Mesendoderm (in vitro differentiated cells): ENCODE measurements at regions not wholly inside any gene's neighbourhood (a gene's known extent, or its start where the extent isn't known, plus 50 kb on each side); places are given as distances from the start of the nearest gene placed in this dataset.

ENCODE experiments used
- DNase-seq: peaks from one replicate; pipeline ENCODE4 v3.0.0; 2013
- H2AK5ac ChIP-seq: 2 replicates; pipeline ENCODE4 v1.6.1; 2013; ENCODE audit warnings: low read length, inconsistent platforms
- H2BK120ac ChIP-seq: 2 replicates; pipeline ENCODE4 v1.6.1; 2013; ENCODE audit warnings: low read depth, mild to moderate bottlenecking, low read length, moderate library complexity, mixed read lengths
- H2BK15ac ChIP-seq: replicated peaks from 2 replicates; pipeline ENCODE4 v1.6.1; 2013; ENCODE audit warnings: low read depth, mild to moderate bottlenecking, moderate library complexity
- H2BK5ac ChIP-seq: 2 replicates; pipeline ENCODE4 v1.6.1; 2013; ENCODE audit warnings: low read length, inconsistent platforms
- H3K18ac ChIP-seq: 2 replicates; pipeline ENCODE4 v1.6.1; 2013; ENCODE audit warnings: mild to moderate bottlenecking, low read length, mixed read lengths
- H3K23ac ChIP-seq: one replicate; pipeline ENCODE4 v1.6.1; 2013; ENCODE audit warnings: low read length
- H3K27ac ChIP-seq: 2 replicates; pipeline ENCODE4 v1.5.1; 2013; ENCODE audit warnings: low read depth, mild to moderate bottlenecking, inconsistent platforms, low read length, moderate library complexity
- H3K27me3 ChIP-seq: 2 replicates; pipeline ENCODE4 v1.6.1; 2013; ENCODE audit warnings: low read length, control low read depth, mild to moderate bottlenecking, inconsistent platforms; ENCODE audit not compliant: insufficient read depth, poor library complexity
- H3K36me3 ChIP-seq: 2 replicates; pipeline ENCODE4 v1.6.1; 2013; ENCODE audit warnings: low read length, inconsistent platforms; ENCODE audit not compliant: control insufficient read depth, insufficient read depth
- H3K4ac ChIP-seq: one replicate; pipeline ENCODE4 v1.6.1; 2013; ENCODE audit warnings: low read depth, mild to moderate bottlenecking, low read length, moderate library complexity
- H3K4me1 ChIP-seq: 2 replicates; pipeline ENCODE4 v1.6.1; 2013; ENCODE audit warnings: low read depth, low read length, inconsistent platforms; ENCODE audit not compliant: control insufficient read depth
- H3K4me2 ChIP-seq: 2 replicates; pipeline ENCODE4 v1.6.1; 2013; ENCODE audit warnings: low read length
- H3K4me3 ChIP-seq: 2 replicates; pipeline ENCODE4 v1.5.1; 2013; ENCODE audit warnings: mild to moderate bottlenecking, low read length
- H3K56ac ChIP-seq: one replicate; pipeline ENCODE4 v1.6.1; 2013; ENCODE audit warnings: low read length
- H3K79me1 ChIP-seq: 2 replicates; pipeline ENCODE4 v1.6.1; 2013; ENCODE audit warnings: low read length, inconsistent platforms
- H3K79me2 ChIP-seq: 2 replicates; pipeline ENCODE4 v1.6.1; 2013; ENCODE audit warnings: mild to moderate bottlenecking, low read length; ENCODE audit not compliant: control insufficient read depth, insufficient read depth
- H3K9ac ChIP-seq: 2 replicates; pipeline ENCODE4 v1.6.1; 2013; ENCODE audit warnings: low read length, inconsistent platforms
- H4K5ac ChIP-seq: one replicate; pipeline ENCODE4 v1.6.1; 2013; ENCODE audit warnings: low read length
- H4K8ac ChIP-seq: one replicate; pipeline ENCODE4 v1.6.1; 2013; ENCODE audit warnings: low read depth, mild to moderate bottlenecking, control low read depth, low read length, moderate library complexity
- WGBS: extraction: QIAGEN DNeasy Blood & Tissue Kit; methylation state at CpG from one replicate; pipeline ENCODE4 v1.1.7; 2013; ENCODE audit warnings: low lambda C conversion rate, missing lambda C conversion rate; ENCODE audit not compliant: insufficient coverage; ENCODE audit errors: extremely low coverage; 5-methylcytosine and 5-hydroxymethylcytosine counted together

DNA sequence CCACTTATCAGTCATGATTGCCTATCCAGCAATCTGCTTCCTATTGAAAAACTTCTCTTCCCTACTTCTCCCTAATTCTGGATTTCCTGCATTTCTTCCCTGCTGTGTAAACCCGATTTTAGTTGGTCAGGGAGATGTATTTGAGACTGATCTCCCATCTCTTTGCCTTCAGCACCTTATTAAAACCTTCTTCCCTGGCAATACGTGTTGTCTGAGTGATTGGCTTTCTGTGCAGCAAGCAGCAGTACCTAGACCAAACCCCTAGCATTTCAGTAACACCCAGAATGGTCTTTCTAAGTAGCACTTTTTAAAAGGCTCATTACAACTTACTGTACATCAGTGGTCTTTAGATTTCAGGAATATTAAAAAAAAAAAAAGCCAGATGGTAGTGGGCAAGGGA lies 99.1 kb upstream of the PDE10A start:
- no peak for DNase-seq
- WGBS: no CpG with 5 or more reads among the region's 2 CpGs
- Histone ChIP-seq H3K23ac (no peak overlapping the region), H3K4ac (no peak overlapping the region), H3K79me1 (no peaks in the 10 kb centered on the region), H3K36me3 (no peaks in the 10 kb centered on the region), H3K56ac (no peak overlapping the region), H3K4me3 (no peak overlapping the region), H4K5ac (no peak overlapping the region), H3K9ac (no peak overlapping the region), H3K4me1 (no peaks in the 10 kb centered on the region), H3K27ac (no peak overlapping the region), H2BK15ac (no peak overlapping the region), H3K27me3 (no peaks in the 10 kb centered on the region), H4K8ac (no peak overlapping the region), H3K18ac (no peak overlapping the region), H2BK120ac (no peak overlapping the region), H3K4me2 (no peak overlapping the region), H3K79me2 (no peaks in the 10 kb centered on the region), H2BK5ac (no peak overlapping the region), H2AK5ac (no peak overlapping the region)

DNA sequence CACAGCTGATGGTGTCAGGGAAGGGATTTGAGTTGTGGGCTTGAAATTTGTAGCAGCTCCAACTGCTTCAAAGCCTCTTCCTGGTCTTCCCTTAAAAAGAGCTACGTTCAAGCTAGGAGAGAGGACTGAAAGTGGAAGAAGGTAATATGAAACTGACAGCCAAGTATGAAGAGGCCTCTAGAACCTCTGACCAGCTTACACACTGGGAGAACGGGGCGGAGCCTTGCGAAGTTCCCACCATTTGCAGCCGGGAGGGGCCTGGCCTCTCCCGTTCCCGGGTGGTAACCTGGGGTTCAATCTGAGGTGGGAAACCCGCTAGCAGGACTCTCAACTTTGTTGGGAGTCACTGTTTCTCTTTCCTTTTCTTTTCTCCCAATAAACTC lies 97.8 kb upstream of the PDE10A start:
- no peak overlapping the region for H2BK15ac ChIP-seq
- H2BK5ac ChIP-seq: no peak overlapping the region
- H3K27ac ChIP-seq: no peak overlapping the region
- H3K18ac ChIP-seq: no peak overlapping the region
- no peak overlapping the region for H3K4ac ChIP-seq
- no peak overlapping the region for H3K4me3 ChIP-seq
- H3K79me1 ChIP-seq: no peaks in the 10 kb centered on the region
- no peak overlapping the region for H4K8ac ChIP-seq
- H4K5ac ChIP-seq: no peak overlapping the region
- H2AK5ac ChIP-seq: no peak overlapping the region
- H3K56ac ChIP-seq: no peak overlapping the region
- no peaks in the 10 kb centered on the region for H3K4me1 ChIP-seq
- H3K36me3 ChIP-seq: no peaks in the 10 kb centered on the region
- no peak overlapping the region for H3K23ac ChIP-seq
- H3K4me2 ChIP-seq: no peak overlapping the region
- H3K9ac ChIP-seq: no peak overlapping the region
- no peak overlapping the region for H2BK120ac ChIP-seq
- H3K79me2 ChIP-seq: no peaks in the 10 kb centered on the region
- WGBS: no CpG with 5 or more reads among the region's 8 CpGs
- no peak for DNase-seq
- H3K27me3 ChIP-seq: no peaks in the 10 kb centered on the region

GRCh38 chr6:165760126-165760802 lies 97.2 kb upstream of the PDE10A start:
- H3K23ac ChIP-seq: no peak overlapping the region
- no peak overlapping the region for H4K8ac ChIP-seq
- H4K5ac ChIP-seq: no peak overlapping the region
- H2BK15ac ChIP-seq: no peak overlapping the region
- H2BK5ac ChIP-seq: no peak overlapping the region
- H2BK120ac ChIP-seq: no peak overlapping the region
- H2AK5ac ChIP-seq: no peak overlapping the region
- no peak overlapping the region for H3K4me2 ChIP-seq
- no peak overlapping the region for H3K27ac ChIP-seq
- H3K4me1 ChIP-seq: no peaks in the 10 kb centered on the region
- H3K79me2 ChIP-seq: no peaks in the 10 kb centered on the region
- H3K27me3 ChIP-seq: no peaks in the 10 kb centered on the region
- H3K4me3 ChIP-seq: no peak overlapping the region
- H3K9ac ChIP-seq: no peak overlapping the region
- H3K79me1 ChIP-seq: no peaks in the 10 kb centered on the region
- no peak overlapping the region for H3K56ac ChIP-seq
- no peak overlapping the region for H3K18ac ChIP-seq
- H3K36me3 ChIP-seq: no peaks in the 10 kb centered on the region
- DNase-seq: no peak
- no CpG with 5 or more reads among the region's 7 CpGs for WGBS
- H3K4ac ChIP-seq: no peak overlapping the region

- DNase-seq: no peak
- Histone ChIP-seq H3K36me3 (no peaks in the 10 kb centered on the region), H2BK5ac (no peak overlapping the region), H3K4ac (no peak overlapping the region), H3K79me1 (no peaks in the 10 kb centered on the region), H3K4me3 (no peak overlapping the region), H3K27ac (no peak overlapping the region), H3K4me1 (no peaks in the 10 kb centered on the region), H2BK120ac (no peak overlapping the region), H3K27me3 (no peaks in the 10 kb centered on the region), H2AK5ac (no peak overlapping the region), H3K4me2 (no peak overlapping the region), H3K18ac (no peak overlapping the region), H3K79me2 (no peaks in the 10 kb centered on the region), H4K8ac (no peak overlapping the region), H4K5ac (no peak overlapping the region), H3K9ac (no peak overlapping the region), H2BK15ac (no peak overlapping the region), H3K23ac (no peak overlapping the region), H3K56ac (no peak overlapping the region)
These were observed 95.4 kb upstream of the PDE10A start for GRCh38 chr6:165758441-165758840.

DNA sequence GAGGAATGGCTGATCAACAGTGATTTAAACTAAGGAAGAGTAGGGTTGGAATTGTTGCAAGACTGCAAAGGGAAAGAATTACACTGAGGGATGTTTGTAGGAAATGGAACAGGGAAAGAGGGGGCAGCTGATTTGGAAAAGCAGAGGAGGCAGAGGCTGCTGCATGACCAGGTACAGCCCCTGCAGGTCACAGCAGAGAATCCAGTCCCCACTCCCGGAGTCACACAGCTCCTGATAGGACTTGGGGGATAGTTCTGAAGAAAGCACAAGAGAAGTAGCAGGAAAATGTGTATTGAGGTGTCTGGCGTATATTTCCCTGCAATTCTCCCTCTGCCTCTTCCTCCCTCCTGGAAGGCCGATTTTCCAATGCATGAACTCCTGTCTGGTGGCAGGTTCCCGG lies 92.5 kb upstream of the PDE10A start:
- DNase-seq: peak; percentile 82
- no CpG with 5 or more reads among the region's 4 CpGs for WGBS
- Histone ChIP-seq H3K27me3 (no peaks in the 10 kb centered on the region), H2BK120ac (no peak overlapping the region), H3K79me1 (no peaks in the 10 kb centered on the region), H3K4me1 (no peaks in the 10 kb centered on the region), H4K8ac (no peak overlapping the region), H3K23ac (no peak overlapping the region), H2BK15ac (no peak overlapping the region), H2AK5ac (no peak overlapping the region), H3K56ac (no peak overlapping the region), H3K4ac (no peak overlapping the region), H3K36me3 (no peaks in the 10 kb centered on the region), H3K9ac (no peak overlapping the region), H3K79me2 (no peaks in the 10 kb centered on the region), H3K18ac (no peak overlapping the region), H3K27ac (no peak overlapping the region), H3K4me2 (no peak overlapping the region), H4K5ac (no peak overlapping the region), H2BK5ac (no peak overlapping the region), H3K4me3 (no peak overlapping the region)

DNA sequence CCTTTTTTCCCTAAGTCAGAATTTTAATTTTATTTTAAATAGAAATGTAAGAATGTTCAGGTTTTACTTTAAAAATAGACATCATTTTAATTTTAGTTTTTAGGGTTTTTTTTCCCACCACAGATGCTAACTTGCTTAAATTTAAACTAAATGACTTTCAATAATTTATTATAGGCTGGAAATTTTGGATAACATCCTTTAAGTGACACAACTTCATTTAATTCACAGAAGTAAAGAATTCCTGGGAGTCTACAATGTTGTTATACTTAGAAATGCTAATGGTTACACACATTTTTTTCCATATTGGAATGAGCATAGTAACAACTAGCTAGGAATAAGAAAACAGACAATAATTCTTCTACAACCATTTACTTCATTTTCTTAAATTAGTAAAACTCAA lies 90.5 kb upstream of the PDE10A start:
- H3K79me1 ChIP-seq: no peaks in the 10 kb centered on the region
- no peaks in the 10 kb centered on the region for H3K79me2 ChIP-seq
- H4K5ac ChIP-seq: no peak overlapping the region
- H3K18ac ChIP-seq: no peak overlapping the region
- H2BK5ac ChIP-seq: no peak overlapping the region
- no peak overlapping the region for H3K23ac ChIP-seq
- no peak overlapping the region for H2BK15ac ChIP-seq
- H3K27ac ChIP-seq: no peak overlapping the region
- no peak overlapping the region for H3K4me3 ChIP-seq
- no peak overlapping the region for H3K4ac ChIP-seq
- DNase-seq: no peak
- H2BK120ac ChIP-seq: no peak overlapping the region
- no peak overlapping the region for H3K56ac ChIP-seq
- no peaks in the 10 kb centered on the region for H3K4me1 ChIP-seq
- no peaks in the 10 kb centered on the region for H3K27me3 ChIP-seq
- no peaks in the 10 kb centered on the region for H3K36me3 ChIP-seq
- H4K8ac ChIP-seq: no peak overlapping the region
- no peak overlapping the region for H3K4me2 ChIP-seq
- H2AK5ac ChIP-seq: no peak overlapping the region
- no peak overlapping the region for H3K9ac ChIP-seq
